SW480 (cell line): ENCODE measurements at regions not wholly inside any gene's neighbourhood (a gene's known extent, or its start where the extent isn't known, plus 50 kb on each side); places are given as distances from the start of the nearest gene placed in this dataset.
A peak's percentile ranks its signal among the peaks of the same experiment; 100 is the strongest.

ENCODE experiments used
- DNase-seq: peaks from one replicate; pipeline ENCODE4 v3.0.0-alpha.2; 2016; ENCODE audit warnings: low spot score

DNA sequence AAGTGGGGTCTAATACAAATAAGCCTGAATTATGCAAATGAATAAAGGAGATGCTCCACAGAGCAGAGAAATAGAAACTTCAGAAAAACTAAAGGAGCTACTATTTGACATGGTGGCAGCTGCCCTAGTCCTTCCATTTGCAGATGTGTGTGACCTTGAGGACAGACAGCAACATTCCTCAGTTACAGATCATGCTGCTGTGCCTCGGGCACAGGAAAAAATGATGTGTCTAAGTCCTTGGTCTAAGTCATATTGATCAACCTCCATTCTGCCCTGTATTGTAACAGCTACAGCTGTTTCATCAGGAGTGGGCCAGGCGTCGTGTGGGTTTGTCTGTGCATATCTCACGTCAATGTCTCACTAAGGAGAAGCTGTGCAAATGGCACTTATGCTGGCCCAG, 710.4 kb downstream of the TNS3 start:
- no peak for DNase-seq

DNA sequence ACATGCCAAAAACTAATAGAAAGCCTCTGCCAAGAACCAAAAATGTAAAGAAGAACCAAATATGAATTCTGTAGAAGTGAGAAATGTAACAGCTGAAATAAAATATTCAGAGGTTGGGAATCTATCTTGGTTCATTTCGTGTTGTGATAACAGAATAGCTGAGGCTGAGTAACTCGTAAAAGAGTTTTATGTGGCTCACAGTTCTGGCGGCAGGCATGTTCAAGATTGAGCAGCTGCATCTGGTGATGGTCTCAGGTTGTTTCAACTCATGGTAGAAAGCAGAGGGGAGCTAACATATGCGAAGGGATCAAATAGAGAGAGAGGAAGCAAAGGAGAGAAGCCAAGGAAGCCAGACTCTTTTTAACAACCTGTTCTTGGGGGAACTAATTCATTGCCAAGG, 717.2 kb downstream of the TNS3 start:
- no peak for DNase-seq

DNA sequence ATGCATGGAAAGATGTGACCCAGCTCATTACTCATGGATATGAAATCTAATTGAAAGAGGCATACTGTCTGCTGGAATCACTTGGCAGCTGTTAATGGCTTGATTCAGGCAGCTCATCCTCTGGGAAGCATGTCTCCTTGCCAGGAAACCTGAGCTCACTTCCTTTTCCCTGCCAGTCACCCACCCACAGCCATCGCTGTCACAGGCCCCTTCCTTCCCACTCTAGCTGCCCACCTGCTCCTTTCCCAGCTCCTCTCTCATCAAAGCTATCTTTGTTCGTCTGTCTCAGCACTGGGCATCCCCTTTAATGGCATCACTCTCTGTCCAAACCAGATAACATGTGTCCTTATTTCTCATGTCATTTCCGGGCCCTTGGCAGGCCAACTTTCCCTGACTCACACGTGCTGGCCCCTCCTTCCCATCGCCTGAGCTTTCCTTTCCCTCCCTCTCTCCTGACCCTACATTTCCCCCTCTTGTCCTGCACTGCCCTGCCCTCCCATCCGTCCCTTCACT, 721.9 kb downstream of the TNS3 start:
- DNase-seq, result no peak

DNA sequence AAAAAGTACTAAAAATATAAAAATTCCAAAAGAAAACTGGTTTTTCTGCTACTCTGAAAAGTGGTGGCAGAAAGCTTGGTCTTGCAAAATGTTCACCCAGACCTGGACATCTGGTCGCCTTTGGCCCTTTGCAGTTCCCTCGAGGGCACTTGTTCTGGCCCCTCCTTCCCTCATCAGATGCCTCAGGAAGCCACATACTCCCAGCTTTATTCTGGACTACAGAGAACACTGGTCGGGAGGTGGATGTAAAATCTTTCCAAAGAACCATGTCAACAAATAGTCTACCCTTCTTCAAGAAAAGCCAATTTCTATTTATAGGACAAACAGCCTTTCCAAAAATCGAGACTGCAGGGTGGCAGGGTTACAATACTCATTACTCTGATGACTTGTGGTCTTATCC, 726.1 kb downstream of the TNS3 start:
- DNase-seq, result no peak

DNA sequence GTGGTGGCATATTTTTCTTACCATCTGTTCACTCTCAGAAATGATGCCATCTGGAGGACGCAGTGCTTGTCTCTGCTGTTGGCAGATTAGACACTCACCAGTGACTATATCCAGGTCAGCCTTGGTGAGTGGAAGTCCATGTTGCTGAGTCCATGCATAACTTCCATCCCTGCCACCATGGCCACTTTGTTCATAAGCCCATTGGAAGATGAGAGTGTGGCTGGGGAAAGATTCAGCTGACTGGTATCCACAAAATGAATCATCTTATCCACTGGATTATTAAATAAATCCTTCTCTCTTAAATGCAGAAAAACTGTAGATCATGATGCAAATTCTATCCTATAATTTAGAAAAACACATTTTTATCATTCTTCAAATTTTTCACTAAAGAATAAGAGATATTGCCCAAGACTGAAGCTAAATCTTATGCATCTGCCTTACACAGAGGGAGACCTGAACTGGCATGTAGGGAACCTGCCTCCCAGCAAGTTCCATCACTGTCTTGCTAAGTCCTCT, 726.9 kb downstream of the TNS3 start:
- DNase-seq, result no peak

DNA sequence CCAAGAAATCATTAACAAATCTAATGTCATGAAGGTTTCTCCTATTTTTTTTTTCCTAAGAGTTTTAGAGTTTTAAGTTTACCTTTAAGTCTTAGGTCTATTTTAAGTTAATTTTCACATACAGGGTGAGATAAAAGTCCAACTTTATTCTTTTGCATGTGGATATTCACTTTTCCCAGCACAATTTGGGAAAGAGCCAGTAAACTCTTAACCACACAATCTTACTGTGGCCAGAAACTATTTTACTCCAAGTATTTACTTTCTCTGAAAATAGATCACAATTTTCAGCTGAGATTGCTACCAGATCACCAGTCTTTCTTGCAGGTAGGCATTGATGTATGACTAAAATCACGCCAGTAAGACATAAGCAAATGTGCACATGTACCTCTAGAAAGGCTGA, 728.5 kb downstream of the TNS3 start:
- no peak for DNase-seq

DNA sequence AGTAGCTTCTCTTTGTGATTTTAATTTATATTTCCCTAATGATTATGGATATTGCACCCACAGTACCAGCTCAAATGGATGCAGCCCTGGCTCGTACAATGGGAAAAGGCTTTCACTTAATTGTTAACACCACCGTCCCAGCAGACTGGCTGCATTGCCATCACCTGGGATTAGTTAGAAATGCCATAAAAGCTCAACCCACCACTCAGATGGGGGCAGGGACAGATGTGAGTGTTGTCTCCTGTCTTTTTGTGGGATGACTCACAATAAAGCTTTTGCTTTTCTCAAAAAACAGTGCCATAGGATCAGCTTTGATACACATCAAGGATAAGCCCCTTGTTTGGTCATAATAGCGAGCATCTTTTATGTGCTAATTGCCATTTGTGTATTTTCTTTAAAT, 729.1 kb downstream of the TNS3 start:
- no peak for DNase-seq

DNA sequence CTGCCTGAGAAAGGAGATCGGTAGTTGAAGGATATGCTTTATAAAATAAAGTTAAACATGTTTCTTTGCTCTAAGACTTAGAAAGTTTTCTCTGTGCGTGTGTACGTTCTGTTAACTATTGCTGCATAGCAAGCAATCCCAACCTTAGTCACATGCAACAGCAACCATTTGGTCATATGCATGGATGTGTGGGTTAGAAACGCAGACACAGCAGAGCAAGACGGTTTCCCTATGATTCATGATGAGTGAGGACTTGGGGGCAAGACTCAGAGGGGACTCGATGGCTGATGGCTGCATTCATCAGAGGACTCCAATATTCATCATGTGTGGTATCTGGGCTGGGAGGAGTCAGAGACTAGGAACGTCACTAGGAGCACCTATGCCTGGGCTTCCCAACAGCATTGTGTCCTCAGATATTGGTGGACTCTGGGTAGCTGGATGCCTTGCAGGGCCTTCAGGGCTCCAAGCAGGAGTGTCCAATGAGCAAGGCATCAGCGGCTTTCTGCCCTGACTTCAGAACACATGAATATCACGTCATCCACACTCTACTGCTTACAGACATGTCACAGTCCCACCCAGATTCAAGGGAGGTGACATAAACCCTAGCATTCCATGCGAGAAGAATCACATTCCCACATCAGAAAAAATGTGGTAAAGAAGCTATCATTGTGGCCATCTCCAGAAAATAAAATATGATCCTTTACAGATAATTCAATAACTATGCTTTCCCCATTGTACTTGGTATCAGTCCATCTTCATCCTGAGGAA, 731.2 kb downstream of the TNS3 start:
- DNase-seq, result no peak

DNA sequence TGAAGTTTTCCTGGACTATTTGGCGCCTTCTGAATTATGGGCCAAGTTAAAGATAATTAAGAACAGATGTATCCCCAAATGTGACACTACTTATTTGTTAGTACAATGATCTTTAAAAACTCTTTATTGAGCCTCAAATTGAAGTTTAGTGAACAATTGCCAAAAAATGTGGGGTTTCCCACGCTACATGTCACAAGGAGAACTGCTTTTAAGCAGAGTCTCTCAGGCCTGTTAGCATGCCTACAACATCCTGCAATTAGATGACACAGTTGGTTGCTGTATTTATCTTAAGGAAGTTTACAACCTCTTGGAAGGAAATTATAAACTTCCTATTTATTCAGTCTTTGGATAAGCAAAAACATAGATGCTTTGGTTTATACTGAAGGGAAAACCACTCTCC, 733.0 kb downstream of the TNS3 start:
- DNase-seq, result no peak

DNA sequence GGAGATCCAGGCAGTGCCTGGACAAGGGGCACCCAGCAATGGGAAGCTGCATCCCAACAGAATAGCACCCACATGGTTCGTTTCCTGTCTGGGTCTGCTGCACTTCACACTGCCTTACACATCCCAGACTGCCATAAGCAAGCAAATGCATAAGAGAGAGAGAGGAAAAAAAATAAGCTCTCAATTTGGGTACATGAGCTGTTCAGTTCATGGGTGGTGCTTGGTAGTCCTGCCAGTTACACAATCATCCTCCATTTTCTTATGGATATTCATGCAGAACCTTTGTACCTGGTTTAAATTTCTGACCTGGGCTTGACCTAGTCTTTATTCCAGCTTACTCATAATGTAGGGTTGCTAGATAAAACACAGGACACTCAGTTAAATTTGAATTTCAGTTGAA, 733.6 kb downstream of the TNS3 start:
- DNase-seq, result no peak

DNA sequence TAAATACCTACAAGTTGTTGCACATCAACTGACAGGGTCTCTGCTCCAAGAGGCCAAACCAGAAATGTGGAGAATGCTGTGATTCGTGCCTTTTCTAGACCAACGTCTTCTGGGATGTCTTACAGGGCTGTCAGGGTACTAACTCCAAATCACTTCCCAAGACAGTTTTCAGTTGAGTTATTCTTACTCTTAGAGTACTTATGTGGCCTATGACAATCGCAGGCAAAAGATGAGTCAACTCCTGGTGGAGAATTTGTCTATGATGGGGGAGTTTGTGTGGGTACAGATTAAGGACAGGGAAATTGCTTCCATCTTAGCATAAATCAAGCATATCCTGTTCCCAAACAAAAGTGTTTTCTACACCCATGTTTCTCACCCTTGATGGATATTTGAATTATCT, 734.8 kb downstream of the TNS3 start:
- DNase-seq, result no peak

DNA sequence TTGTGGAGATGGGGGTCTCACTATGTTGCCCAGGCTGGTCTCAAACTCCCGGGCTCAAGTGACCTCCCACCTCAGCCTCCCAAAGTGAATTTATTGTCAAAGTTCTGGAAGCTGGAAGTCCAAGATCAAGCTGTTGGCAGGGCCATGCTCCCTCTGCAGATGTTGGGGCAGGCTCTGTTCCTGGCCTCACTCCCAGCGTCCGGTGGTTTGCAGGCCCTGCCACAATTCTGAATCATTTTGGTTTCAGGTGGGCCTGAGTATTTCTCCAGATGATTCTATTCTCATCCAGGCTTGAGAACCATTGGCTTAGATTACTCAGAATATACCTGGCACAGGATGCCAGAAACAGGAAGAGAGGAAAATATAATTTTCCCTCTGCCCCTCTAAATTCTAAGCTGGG, 737.4 kb downstream of the TNS3 start:
- DNase-seq, result no peak

DNA sequence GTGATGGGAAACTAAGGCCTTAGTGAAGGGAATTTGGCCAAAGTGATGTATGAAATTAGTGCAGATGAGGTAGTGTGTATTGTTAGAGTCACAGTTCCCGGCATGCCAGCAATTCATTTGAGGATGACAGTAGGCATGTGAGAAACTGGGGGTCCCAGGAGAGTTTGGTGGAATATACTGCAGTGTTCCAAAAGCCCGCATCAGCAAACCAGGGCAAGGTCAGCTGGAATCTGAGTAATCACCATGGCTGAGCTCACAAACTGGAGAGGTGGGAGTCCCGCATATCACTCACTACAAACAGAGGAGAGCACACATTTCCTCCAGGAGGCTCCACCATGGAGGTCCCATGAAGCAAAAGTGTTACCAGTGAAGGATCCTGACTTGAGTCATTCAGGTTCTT, 740.7 kb downstream of the TNS3 start:
- DNase-seq, result no peak

DNA sequence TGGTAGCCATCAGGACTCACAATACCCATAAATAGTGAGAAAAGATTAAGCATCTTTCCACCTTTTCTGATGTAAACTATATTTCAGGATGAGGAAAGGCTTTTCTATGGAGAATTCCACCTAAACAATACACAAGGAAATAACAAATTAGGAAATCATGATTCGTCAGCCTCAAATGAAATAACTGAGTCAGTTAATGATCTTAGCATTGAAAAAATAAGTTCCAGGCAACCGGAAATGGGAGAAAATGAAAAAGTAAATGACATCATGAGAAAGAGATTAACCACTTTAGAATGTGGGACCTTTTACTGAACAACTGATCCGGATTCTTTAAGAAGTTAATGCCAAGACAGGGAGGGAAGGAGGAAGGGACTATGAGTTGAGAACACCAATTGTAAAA, 742.3 kb downstream of the TNS3 start:
- no peak for DNase-seq

DNA sequence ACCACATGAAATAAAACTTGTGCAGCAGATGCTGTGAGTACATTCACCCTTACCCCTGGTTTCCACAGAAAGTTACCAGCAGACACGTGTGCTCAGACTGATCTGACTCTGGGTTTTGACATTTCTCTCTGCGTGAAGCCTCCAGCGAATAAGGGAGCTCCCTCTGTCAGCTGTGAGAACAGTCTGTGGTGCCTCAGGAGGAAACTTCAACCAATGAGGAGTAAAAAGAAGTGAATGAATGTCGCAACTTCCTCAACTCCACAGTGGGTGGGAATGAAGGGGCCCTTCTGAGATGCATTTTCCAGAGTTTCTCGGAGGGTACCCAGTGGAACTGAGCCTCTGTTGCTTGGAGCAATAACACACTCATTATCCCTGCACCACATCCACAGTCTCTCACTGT, 743.4 kb downstream of the TNS3 start:
- no peak for DNase-seq

DNA sequence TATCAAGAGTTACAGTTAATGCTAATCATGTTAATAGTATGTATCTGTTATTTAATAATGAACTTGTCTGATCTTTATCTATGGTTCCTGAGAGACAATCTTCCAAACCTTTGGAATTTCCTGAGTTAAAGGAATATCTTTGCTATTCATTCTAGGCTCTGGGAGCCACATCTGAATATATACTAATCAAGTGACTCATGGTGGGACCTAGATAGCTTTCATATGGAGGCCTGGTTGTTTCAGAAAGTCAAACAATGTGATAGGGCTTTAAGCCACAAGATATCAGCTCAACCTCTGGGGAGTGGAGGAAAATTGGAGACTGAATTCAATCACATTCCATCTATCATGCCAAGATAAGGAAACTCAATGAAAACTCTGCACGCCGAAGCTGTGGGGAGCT, 746.4 kb downstream of the TNS3 start:
- DNase-seq, result no peak

DNA sequence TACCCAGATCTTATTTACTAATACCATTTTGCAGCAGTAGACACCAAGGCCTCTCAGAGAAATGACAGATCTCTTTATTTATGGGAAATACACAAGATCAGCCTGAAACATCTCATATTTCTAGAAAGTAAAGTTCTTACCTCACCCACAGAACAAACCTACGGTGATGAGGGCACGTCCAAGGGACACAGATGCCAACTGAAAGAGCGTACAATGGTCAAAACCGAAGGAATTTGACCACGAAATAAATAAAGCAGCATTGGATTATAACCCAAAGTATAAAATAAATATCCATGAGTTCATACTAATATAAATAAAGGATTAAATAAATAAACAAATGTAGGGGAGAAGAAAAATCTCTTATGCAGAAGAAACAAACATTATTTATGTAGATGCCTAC, 747.0 kb downstream of the TNS3 start:
- DNase-seq, result no peak

DNA sequence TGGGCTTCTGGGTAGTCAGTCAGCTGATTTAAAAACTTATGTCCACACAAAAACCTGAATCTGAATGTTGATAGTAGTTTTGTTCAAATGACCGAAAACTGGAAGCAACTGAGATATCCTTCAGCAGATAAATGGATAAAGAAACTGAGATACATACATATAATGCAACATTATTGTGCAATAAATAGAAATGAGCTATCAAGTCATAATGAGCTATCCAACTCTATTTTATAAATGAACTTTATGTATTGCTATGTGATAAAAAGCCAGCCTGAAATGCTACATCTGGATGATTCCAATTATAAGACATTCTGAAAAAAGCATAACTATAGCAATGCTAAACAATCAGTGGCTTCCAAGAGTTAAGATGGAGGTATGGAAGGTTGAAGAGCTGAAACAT, 748.7 kb downstream of the TNS3 start:
- DNase-seq, result no peak

DNA sequence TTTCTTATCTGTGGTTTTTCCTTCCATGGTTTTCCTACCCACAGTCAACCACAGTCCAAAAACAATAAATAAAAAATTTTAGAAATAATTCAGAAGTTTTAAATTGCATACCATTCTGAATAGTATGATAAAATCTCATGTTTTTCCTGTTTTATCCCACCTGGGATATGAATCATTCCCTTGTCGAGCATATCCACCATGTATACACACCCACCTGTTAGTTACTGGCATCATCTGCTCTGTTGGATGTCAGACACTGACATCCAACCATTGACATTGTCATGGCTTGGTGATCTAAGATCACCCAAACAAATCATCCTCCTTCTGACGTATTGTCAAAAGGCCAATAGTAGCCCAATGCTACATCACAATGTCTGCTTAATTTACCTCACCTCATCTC, 749.8 kb downstream of the TNS3 start:
- no peak for DNase-seq

DNA sequence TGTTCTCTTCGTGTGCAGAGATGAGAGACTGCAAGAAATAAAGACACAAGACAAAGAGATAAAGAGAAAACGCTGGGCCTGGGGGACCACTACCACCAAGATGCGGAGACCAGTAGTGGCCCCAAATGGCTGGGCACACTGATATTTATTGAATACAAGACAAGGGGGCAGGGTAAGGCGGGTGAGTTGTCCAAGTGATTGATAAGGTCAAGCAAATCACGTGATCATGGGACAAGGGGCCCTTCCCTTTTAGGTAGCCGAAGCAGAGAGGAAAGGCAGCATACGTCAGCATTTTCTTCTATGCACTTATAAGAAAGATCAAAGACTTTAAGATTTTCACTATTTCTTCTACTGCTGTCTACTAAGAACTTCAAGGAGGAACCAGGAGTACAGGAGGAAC, 762.1 kb downstream of the TNS3 start:
- no peak for DNase-seq

DNA sequence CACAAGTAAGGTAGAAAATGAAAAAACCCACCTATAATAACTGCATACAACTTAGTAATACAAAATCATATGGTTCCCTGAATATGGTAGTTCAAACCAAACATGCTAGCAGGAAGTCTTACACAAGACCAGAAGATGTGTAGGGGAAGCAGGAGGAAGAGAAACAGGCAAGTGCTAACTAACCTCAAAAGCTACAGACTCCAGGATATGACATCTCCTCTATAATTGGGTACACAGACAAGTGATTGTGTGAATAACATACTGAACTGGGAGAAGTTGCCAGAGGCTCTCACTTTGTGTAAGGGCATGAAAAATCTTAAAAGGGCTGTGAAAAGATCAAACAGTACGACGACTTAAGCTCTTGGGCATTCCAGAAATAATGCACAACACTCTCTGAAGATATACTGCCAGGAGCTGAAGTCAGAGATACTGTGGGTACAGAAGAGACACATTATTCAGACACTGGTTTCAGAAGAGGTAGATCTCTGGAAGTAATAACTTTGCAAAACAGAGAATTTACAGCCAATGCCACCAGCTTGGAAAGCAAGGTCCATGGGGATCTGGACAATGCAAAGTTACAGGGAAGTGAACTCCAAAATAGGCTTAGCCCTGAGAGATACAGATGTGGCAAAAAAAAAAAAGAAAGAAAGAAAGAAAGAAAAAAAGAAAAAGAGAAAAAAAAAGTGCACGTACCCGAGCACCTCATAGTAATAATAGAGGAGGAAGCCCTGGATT, 767.2 kb downstream of the TNS3 start:
- no peak for DNase-seq

DNA sequence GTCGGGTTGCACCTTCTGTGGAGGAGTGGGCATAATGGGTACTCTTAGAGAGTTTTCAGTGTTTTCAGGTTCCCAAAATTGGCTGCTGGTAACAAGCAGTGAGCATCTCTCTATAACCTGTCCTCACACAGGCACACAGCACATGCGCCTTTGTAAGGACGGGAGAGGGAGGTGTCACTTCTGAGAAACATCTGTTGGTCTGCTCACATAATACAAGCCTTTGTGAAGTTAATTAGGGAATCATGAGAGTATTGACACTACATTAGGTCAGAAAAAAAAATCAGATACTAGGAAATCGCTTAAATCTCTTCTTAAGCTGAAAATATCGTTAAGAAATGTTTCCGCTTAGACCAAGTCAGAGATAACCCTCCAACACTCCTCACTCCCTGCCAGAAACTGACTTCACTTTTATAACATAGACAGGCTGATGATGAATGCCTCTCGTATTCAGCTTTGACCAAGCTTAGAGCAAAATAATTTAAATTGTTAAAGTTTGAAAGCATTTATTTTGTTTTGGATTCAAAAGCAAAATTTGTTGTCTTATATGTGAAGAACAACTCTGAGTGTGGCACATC, 769.7 kb downstream of the TNS3 start:
- no peak for DNase-seq

DNA sequence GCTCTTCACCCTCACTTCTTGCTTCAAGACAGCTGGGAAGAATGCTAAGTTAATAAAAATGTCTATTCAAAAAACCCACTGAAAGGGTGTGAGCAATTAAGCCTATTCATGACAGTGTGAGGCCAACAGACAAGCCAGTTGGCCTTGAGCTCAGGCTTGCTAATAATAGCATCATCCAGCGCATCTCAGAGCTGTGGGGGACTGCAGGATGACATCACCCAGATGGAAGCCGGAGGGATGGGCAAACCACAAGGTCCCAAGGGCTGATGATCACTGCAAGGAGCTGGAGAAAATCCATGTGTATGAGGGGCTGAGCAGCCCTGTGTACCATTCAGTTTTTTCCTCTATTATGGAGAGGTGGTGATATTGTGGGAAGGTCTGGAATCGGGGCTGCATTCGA, 770.4 kb downstream of the TNS3 start:
- peak; percentile 27 for DNase-seq
